HG03066 (cell line): ENCODE measurements at regions not wholly inside any gene's neighbourhood (a gene's known extent, or its start where the extent isn't known, plus 50 kb on each side); places are given as distances from the start of the nearest gene placed in this dataset.

Experiments used
- ATAC-seq: cut with Tn5 transposase; IDR thresholded peaks from one replicate; pipeline ENCODE4 v1.9.1; 2021; ENCODE audit warnings: low read depth; ENCODE audit not compliant: unreplicated experiment

DNA sequence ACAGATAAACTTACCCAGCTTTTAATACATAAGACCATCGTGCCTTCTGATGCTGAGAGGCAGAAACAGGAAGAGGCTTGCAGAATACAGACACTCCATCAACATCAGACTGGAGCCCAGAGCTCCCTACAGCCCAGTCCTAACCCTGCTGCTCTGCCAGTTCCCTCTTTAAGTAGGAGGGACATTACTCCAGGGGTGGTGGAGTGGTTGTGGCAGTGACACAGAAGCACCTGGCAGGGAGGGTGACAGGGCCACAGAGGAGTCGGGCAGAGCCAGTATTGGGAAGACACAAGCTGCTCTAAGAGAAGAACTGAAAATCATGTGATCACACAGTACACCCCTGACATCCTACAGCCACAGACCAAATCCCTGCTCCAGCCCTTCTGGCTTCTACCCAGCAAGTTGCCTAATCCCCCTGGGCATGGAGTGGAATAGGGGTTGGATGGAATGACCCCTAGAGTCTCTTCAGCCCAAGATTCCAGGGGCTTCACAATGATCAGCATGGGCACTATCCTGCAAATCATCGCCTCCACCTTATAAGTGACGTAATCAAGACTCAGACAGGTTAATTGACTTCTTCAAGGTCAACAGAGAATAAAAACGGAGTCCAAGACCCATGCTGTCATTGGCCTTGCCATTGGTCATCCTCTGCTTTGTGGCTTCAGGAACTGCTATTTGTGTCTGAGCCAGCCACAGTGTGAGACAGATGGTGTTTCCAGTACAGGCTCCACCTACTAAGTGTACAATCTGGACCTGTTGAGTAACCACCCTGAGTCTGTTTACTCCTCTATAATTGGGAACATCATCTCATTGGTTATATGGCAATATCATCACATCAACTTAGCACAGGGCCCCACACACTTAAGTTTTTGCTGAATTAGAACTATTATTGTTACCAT is 61.1 kb upstream of the ZMIZ1 start:
- ATAC-seq: no peak

- no peak for ATAC-seq
Measured at GRCh38 chr10:79009145-79009544, 59.6 kb upstream of the ZMIZ1 start.

GRCh38 chr10:79012567-79012966 is 56.2 kb upstream of the ZMIZ1 start:
- ATAC-seq: no peak

- ATAC-seq: no peak
Measured at GRCh38 chr10:79013406-79013987, 55.3 kb upstream of the ZMIZ1 start.

- ATAC-seq: no peak
Measured at GRCh38 chr10:79014796-79015195, 54.0 kb upstream of the ZMIZ1 start.

DNA sequence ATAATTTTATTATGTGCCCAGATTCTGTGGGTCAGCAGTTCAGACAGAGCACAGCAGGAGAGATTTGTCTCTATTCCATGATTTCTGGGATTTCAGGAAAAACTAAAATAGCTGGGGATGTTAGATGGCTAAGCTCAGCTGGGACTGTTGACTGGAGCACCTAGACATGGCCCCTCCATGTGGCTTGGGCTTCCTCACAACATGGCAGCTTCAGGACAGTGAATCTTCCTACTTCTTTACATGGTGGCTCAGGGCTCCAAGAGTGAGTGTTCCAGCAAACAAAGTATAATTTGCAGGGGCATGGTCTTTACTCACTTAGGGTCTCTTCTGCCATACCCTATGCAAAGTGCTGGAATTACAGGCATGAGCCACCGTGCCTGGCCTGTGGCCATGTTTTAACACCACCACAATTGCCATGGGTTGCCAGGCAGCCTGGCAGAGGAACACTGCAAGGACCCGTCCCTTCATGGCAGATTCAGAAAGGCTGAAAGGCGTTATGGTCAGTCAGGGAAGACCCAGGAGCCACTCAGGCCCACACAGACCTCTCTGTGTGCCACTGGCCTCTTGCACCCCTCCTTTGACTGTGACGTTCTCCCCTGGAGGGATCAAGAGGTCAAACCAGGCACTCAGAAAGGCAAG is 50.8 kb upstream of the ZMIZ1 start:
- no peak for ATAC-seq

DNA sequence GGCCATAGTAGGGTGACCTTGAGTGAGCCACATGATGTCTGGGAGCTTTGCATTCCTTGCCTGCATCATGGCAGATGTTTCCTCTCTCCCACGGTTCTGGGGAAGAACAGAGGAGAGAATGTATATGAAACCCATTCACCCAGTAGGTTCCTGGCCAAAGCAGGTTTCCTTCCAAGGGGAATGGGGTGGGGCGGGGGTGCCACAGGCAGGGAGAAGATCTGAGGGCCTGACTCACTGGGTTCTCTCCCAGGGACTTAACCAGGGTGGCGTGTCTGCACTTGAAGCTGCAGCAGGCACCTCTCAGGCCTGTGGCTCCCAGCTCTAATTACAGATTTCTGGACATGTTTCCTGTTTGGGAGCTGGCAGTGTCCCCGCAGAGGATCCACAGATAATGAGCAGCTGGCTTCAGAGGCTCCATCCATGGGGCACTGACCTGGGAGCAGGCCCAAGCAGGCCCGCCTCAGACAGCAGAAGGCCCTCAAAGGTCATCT is 50.2 kb upstream of the ZMIZ1 start:
- no peak for ATAC-seq
